Thoracic aorta (tissue), 2 donors: ENCODE measurements at regions not wholly inside any gene's neighbourhood (a gene's known extent, or its start where the extent isn't known, plus 50 kb on each side); places are given as distances from the start of the nearest gene placed in this dataset.
A peak's percentile ranks its signal among the peaks of the same experiment; 100 is the strongest.

ENCODE experiments used
- ATAC-seq: fragments of 150-250 bp; one replicate; pipeline ENCODE4 v1.8.0; 2017; ENCODE audit warnings: low read depth; ENCODE audit not compliant: insufficient number of reproducible peaks, low FRiP score
- DNase-seq: peaks from one replicate; pipeline ENCODE4 v3.0.0-alpha.2; 2020; ENCODE audit warnings: low spot score
- H3K27ac ChIP-seq, 2 donors: fragments of 200-600 bp; sonication (generic); 1 replicate in 1 of 2; 2 replicates in 1 of 2; pipeline ENCODE4 v1.5.1; 2016; ENCODE audit warnings: mild to moderate bottlenecking in 2 of 2, moderate library complexity in 2 of 2
- H3K27me3 ChIP-seq: fragments of 200-600 bp; sonication (generic); replicated peaks from 2 replicates; pipeline ENCODE4 v1.6.0; 2016; ENCODE audit warnings: mild to moderate bottlenecking; ENCODE audit not compliant: insufficient read depth
- H3K36me3 ChIP-seq: fragments of 200-600 bp; sonication (generic); one replicate; pipeline ENCODE4 v1.5.1; 2016
- H3K4me1 ChIP-seq, 2 donors: fragments of 200-600 bp; sonication (generic); 1 replicate in 1 of 2; 2 replicates in 1 of 2; pipeline versions ENCODE4 v1.5.1 to v1.6.0; 2016; ENCODE audit warnings: low read depth in 2 of 2, mild to moderate bottlenecking in 1 of 2; ENCODE audit not compliant: control insufficient read depth in 1 of 2
- H3K4me3 ChIP-seq: fragments of 200-600 bp; sonication (generic); 2 replicates; pipeline ENCODE4 v1.5.1; 2016; ENCODE audit warnings: mild to moderate bottlenecking
- H3K9me3 ChIP-seq: fragments of 200-600 bp; sonication (generic); 2 replicates; pipeline ENCODE4 v1.5.1; 2016
- TF ChIP-seq, protein P1 (sequence below): fragments of 200-600 bp; sonication (generic); IDR thresholded peaks from one replicate; pipeline ENCODE4 v1.5.1; 2019; ENCODE audit warnings: antibody characterized with exemption

DNA sequence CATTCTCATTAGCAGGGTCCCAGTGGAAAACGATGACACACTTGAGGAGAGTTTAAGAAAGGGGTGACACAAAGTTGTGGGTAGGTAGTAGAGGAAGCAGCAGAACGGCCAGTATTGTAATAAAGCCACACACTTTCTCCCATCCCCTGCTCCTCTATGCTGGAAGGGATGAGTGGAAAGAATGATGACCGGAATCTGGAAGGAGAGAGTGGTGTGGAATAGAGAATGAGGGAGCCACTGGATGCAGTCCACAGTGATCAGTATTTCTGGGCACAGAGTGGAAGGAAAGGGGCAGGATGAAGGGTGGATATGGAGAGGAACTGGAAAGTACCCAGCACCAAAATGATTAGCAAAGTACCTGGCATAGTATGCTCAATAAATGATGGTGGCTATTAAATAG lies 133.8 kb upstream of the DAB2 start:
- Histone ChIP-seq H3K27ac (no peak overlapping the region), H3K4me1 (no peaks in the 10 kb centered on the region), H3K27me3 (no peaks in the 10 kb centered on the region), H3K4me3 (no peak overlapping the region), H3K9me3 (no peaks in the 10 kb centered on the region), H3K36me3 (no peaks in the 10 kb centered on the region)
- DNase-seq: no peak
- TF ChIP-seq, protein P1, sequence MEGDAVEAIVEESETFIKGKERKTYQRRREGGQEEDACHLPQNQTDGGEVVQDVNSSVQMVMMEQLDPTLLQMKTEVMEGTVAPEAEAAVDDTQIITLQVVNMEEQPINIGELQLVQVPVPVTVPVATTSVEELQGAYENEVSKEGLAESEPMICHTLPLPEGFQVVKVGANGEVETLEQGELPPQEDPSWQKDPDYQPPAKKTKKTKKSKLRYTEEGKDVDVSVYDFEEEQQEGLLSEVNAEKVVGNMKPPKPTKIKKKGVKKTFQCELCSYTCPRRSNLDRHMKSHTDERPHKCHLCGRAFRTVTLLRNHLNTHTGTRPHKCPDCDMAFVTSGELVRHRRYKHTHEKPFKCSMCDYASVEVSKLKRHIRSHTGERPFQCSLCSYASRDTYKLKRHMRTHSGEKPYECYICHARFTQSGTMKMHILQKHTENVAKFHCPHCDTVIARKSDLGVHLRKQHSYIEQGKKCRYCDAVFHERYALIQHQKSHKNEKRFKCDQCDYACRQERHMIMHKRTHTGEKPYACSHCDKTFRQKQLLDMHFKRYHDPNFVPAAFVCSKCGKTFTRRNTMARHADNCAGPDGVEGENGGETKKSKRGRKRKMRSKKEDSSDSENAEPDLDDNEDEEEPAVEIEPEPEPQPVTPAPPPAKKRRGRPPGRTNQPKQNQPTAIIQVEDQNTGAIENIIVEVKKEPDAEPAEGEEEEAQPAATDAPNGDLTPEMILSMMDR: no peak
- ATAC-seq: no peak

DNA sequence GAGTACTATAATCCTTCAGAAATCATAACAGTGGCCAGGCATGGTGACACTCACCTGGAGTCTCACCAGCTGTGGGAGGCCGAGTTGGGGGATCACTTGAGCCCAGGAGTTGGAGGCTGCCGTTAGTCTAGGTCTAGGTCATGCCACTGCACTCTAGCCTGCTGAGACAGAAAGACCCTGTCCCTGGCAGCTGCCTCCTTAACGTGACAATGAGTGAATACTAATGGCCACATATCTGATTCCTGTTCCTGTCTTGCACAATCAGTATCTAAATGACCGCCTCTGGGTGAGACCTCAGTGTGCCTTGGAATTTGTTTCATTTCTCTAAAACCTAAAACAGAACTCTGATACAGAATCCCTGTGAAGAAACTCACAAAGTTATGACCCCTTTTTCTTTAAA lies 131.0 kb upstream of the DAB2 start:
- H3K27me3 ChIP-seq: no peaks in the 10 kb centered on the region
- DNase-seq (no peak), ATAC-seq (no peak)
- TF ChIP-seq, protein P1: no peak
- no peak overlapping the region for H3K4me3 ChIP-seq
- no peaks in the 10 kb centered on the region for H3K9me3 ChIP-seq
- no peaks in the 10 kb centered on the region for H3K4me1 ChIP-seq
- H3K27ac ChIP-seq: no peak overlapping the region
- H3K36me3 ChIP-seq: no peaks in the 10 kb centered on the region

DNA sequence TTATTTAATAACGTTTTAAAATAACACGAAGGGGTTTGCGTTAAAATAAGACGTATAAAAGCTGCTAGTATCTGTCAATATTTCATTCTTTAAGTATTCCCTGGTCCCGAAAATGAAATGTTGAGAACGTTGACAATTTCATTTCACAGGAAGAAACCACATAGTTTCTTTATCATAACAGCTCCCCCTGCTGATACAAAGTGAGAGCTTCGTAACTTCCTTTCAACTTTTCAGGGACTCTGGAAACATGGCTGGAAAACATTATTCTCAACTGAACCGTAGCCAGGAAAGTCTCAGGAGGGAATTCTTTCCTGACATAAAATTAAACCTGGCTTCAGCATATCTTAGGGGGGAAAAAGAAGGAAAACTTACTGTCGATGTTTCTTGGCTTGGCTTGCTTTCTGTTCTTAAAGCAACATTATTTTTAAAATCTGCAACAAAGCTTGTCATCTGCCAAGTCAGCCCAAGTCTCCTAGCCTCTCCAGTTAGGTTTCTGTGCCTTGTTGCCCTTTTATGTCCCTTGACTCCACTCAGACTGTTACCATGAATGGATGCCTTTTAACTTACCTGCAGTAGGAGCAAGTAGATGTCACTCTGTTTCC lies 122.9 kb upstream of the DAB2 start:
- TF ChIP-seq, protein P1: peak; percentile 62
- no peak for DNase-seq
- Histone ChIP-seq H3K36me3 (no peaks in the 10 kb centered on the region), H3K4me3 (peak overlapping the region; percentile 21), H3K9me3 (no peaks in the 10 kb centered on the region), H3K4me1 (peaks cover 0 to 11% of the 10 kb centered on the region in 2 donors), H3K27ac (no peak overlapping the region), H3K27me3 (no peaks in the 10 kb centered on the region)
- peak; percentile 64 for ATAC-seq

DNA sequence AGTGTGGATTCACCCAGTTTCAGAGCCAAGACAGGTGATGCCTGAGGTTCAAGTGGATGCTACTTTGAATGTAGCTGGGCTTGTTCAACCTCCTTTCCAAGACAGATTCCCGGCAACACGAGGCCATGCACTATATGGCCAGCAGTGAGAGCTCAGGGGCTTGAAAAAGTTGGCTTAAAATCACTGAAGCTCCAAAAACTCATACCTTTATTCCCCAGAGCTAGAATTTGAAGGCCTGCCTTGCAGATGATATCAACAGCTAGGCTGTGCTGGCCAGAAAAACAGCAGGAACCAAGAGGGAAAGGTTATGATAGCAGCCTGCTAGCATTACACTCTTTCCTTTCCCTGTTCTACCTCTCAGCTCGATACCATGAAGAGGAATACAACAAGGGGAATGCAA lies 120.2 kb upstream of the DAB2 start:
- DNase-seq: no peak
- peaks cover 0 to 11% of the 10 kb centered on the region in 2 donors for H3K4me1 ChIP-seq
- H3K9me3 ChIP-seq: no peaks in the 10 kb centered on the region
- H3K36me3 ChIP-seq: no peaks in the 10 kb centered on the region
- ATAC-seq: no peak
- H3K27me3 ChIP-seq: no peaks in the 10 kb centered on the region
- no peak overlapping the region for H3K27ac ChIP-seq
- H3K4me3 ChIP-seq: no peak overlapping the region
- TF ChIP-seq, protein P1: no peak

DNA sequence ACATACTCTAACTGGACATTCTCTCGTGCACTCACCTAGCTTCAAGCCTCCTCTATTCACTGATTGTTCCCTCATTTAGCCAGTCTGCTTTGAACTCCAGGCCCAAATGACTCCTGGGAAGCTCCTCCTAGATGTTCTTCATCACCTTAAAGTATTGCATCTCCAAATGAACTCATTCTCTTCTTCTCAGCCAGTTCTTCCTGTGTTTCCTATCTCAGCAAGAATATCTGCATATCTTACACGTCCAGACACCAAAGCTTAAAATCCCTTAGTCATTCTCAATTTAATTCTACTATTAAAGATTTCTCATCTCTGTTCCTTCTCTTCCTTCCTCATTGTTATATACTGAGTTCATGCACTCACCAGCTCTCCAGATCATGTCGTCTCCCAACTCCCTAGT lies 118.6 kb upstream of the DAB2 start:
- Histone ChIP-seq H3K27ac (no peak overlapping the region), H3K4me1 (peaks cover 0 to 10% of the 10 kb centered on the region in 2 donors), H3K27me3 (no peaks in the 10 kb centered on the region), H3K4me3 (no peak overlapping the region), H3K36me3 (no peaks in the 10 kb centered on the region), H3K9me3 (no peaks in the 10 kb centered on the region)
- TF ChIP-seq, protein P1: no peak
- ATAC-seq (no peak), DNase-seq (no peak)
